ENCODE measurements at regions not wholly inside any gene's neighbourhood (a gene's known extent, or its start where the extent isn't known, plus 50 kb on each side); places are given as distances from the start of the nearest gene placed in this dataset.

DNA sequence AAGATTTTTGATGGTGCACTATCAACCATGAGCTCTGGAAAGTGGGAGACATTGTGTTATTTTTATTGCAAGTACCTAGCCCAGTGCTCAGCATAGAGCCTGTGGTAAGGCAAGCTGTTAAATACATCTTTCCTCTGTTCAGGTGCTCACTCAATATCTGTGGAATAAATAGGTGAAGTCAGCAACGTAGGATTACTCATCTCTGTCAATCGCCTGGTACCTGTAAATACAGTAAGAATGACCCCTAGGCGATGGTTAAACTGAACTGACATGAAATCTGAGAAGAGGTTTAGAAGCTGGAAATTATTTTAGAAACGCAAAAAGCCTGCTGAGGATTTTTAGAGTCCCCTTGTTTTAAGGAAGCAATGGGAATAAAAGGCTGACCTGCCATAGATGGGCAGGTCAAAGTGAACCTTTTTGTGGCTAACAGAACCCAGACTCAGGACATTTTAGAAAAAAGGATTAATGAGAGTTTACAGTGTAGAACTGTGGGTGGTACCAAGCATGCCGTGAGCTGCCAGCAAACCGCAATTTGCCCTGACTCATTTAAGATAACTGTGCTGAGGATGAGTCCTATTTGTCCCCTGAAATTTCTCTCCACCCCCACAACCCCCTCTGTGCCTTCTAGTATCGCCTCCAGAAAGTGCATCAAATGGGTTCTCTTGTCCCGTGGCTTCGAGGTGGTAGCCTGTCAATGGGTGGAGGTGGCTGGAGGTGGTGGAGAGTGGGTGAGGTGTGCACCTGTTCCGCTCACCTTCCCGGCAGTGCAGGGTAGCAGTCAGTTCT is 375.1 kb downstream of the MED10 start:
- H4K20me1 ChIP-seq (replicated peaks; ENCODE audit: control insufficient read depth, extremely low read depth, insufficient read depth, low read length): no peaks in the 10 kb centered on the region
- intact Hi-C loops (cut with micrococcal nuclease): no loop called here
- CTCF ChIA-PET: no interaction called here
- H3K27me3 ChIP-seq (ENCODE audit: control insufficient read depth in 2 of 2, insufficient read depth in 2 of 2, low read length in 2 of 2): no peaks in the 10 kb centered on the region
- H3K36me3 ChIP-seq (ENCODE audit: control insufficient read depth in 2 of 2, extremely low read depth in 1 of 2, insufficient read depth in 2 of 2, low read length in 2 of 2): no peaks in the 10 kb centered on the region
- H3K4me2 ChIP-seq (ENCODE audit: insufficient read depth, low read length): no peak overlapping the region
- H3K9ac ChIP-seq (replicated peaks; ENCODE audit: extremely low read depth, insufficient read depth, low read length): no peak overlapping the region
- no peaks in the 10 kb centered on the region for H3K9me1 ChIP-seq (replicated peaks; ENCODE audit: control insufficient read depth, extremely low read depth, insufficient read depth, low read length)
- H3K4me1 ChIP-seq (ENCODE audit: control insufficient read depth, extremely low read depth, insufficient read depth, low read length): no peaks in the 10 kb centered on the region
- no peak overlapping the region for H3K4me3 ChIP-seq (replicated peaks in 1 of 3; ENCODE audit: insufficient read depth in 1 of 3, low read depth in 1 of 3, low read length in 3 of 3)
- no peaks in the 10 kb centered on the region for H3K79me2 ChIP-seq (ENCODE audit: control insufficient read depth, insufficient read depth, low read length)
- dilution Hi-C loops (cut with MboI; ENCODE audit: extremely low pct_ligation_motif_present, low sequenced_read_pairs): no loop called here
- POLR2A ChIA-PET: no interaction called here
- BruUV-seq (replicated peaks): no TSS peak
- TF ChIP-seq MYC (IDR thresholded peaks at IDR 0.05; ENCODE audit: low read depth, low read length): no peak
- no peak for TF ChIP-seq EZH2 (IDR thresholded peaks at IDR 0.05; ENCODE audit: borderline replicate concordance, low read depth, low read length, severe bottlenecking)
- no peak for TF ChIP-seq POLR2A (IDR thresholded peaks at IDR 0.05; ENCODE audit: low read depth, low read length)
- no peak overlapping the region for H2AFZ ChIP-seq (ENCODE audit: low read depth, low read length)
- DNase-seq (ENCODE audit: low read depth, low spot score) (no peak), FAIRE-seq (no peak)
- H3K27ac ChIP-seq (ENCODE audit: insufficient read depth, low read depth, low read length): no peak overlapping the region
- H3K9me3 ChIP-seq (replicated peaks; ENCODE audit: control insufficient read depth, insufficient read depth, low read length): peaks cover 2% of the 10 kb centered on the region

GRCh38 chr5:6000867-6001266 is 377.5 kb downstream of the MED10 start:
- Histone ChIP-seq H3K27ac (ENCODE audit: insufficient read depth, low read depth, low read length) (no peak overlapping the region), H3K27me3 (ENCODE audit: control insufficient read depth in 2 of 2, insufficient read depth in 2 of 2, low read length in 2 of 2) (no peaks in the 10 kb centered on the region), H3K4me2 (ENCODE audit: insufficient read depth, low read length) (no peak overlapping the region), H3K4me3 (replicated peaks in 1 of 3; ENCODE audit: insufficient read depth in 1 of 3, low read depth in 1 of 3, low read length in 3 of 3) (no peak overlapping the region), H3K9me1 (replicated peaks; ENCODE audit: control insufficient read depth, extremely low read depth, insufficient read depth, low read length) (no peaks in the 10 kb centered on the region), H2AFZ (ENCODE audit: low read depth, low read length) (no peak overlapping the region), H3K79me2 (ENCODE audit: control insufficient read depth, insufficient read depth, low read length) (no peaks in the 10 kb centered on the region), H3K9me3 (replicated peaks; ENCODE audit: control insufficient read depth, insufficient read depth, low read length) (no peaks in the 10 kb centered on the region), H3K9ac (replicated peaks; ENCODE audit: extremely low read depth, insufficient read depth, low read length) (no peak overlapping the region), H3K36me3 (ENCODE audit: control insufficient read depth in 2 of 2, extremely low read depth in 1 of 2, insufficient read depth in 2 of 2, low read length in 2 of 2) (no peaks in the 10 kb centered on the region), H4K20me1 (replicated peaks; ENCODE audit: control insufficient read depth, extremely low read depth, insufficient read depth, low read length) (no peaks in the 10 kb centered on the region), H3K4me1 (ENCODE audit: control insufficient read depth, extremely low read depth, insufficient read depth, low read length) (no peaks in the 10 kb centered on the region)
- BruUV-seq (replicated peaks): no TSS peak
- POLR2A ChIA-PET: no interaction called here
- dilution Hi-C loops (cut with MboI; ENCODE audit: extremely low pct_ligation_motif_present, low sequenced_read_pairs) (no loop called here), intact Hi-C loops (cut with micrococcal nuclease) (no loop called here)
- CTCF ChIA-PET: no interaction called here
- FAIRE-seq (no peak), DNase-seq (ENCODE audit: low read depth, low spot score) (no peak)
- no peak for TF ChIP-seq JUN (IDR thresholded peaks at IDR 0.05; ENCODE audit: borderline replicate concordance, insufficient read depth, insufficient read length, low read depth)
- TF ChIP-seq MYC (IDR thresholded peaks at IDR 0.05; ENCODE audit: low read depth, low read length): no peak
- TF ChIP-seq FOS (IDR thresholded peaks at IDR 0.05; ENCODE audit: borderline replicate concordance, insufficient read depth, low read length): no peak
- no peak for TF ChIP-seq EZH2 (IDR thresholded peaks at IDR 0.05; ENCODE audit: borderline replicate concordance, low read depth, low read length, severe bottlenecking)
- TF ChIP-seq, protein P1, sequence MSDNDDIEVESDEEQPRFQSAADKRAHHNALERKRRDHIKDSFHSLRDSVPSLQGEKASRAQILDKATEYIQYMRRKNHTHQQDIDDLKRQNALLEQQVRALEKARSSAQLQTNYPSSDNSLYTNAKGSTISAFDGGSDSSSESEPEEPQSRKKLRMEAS (IDR thresholded peaks at IDR 0.05; ENCODE audit: insufficient read depth, insufficient read length): no peak
- no peak for TF ChIP-seq POLR2AphosphoS5 (IDR thresholded peaks at IDR 0.05; ENCODE audit: insufficient read depth, low read depth, low read length)
- TF ChIP-seq POLR2A (IDR thresholded peaks at IDR 0.05; ENCODE audit: low read depth, low read length): no peak
- no peak for TF ChIP-seq CTCF (IDR thresholded peaks at IDR 0.05; ENCODE audit: extremely low read depth in 1 of 2, insufficient read depth in 1 of 2, low read depth in 1 of 2, low read length in 2 of 2)
- no peak for TF ChIP-seq GATA2 (IDR thresholded peaks at IDR 0.05; ENCODE audit: insufficient read depth, insufficient read length, low read depth, low read length)
